ENCODE measurements at regions not wholly inside any gene's neighbourhood (a gene's known extent, or its start where the extent isn't known, plus 50 kb on each side); places are given as distances from the start of the nearest gene placed in this dataset.

DNA sequence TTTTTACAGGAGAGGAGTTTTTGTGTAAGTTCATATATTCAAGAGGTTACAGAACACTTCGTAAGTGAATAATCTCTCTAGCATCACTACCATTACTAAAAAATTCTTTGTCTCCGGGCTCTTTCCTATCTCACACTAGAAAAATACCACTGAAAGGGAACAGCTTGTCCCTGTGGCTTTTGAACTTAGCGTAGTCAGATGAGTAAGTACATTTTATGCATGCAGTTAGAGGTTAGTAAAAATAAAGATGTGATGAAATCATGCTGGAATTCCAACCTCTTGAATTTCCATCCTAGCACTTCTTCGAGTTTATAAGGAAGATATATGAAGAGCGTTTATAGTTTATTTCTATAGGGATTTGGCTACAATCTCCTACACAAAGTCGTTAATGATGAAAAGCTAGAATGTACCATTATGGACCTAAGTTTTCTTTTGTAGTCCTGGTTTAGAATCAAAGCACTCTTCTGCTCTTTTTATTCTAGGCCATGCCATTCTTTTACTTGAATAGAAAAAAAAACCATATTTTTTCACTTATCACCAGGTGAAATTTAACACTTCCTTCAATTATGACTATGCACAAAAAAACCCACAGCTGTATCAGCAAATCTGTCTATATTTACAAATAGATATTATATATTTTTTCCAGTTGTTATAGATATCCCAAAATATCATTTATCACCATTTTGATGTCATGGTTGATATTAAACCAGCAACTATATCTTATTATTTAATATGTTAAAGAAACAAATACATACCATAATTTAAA, 139.9 kb upstream of the PCDH9 start:
- Histone ChIP-seq H3K4me1 (ENCODE audit: insufficient read depth, insufficient read length) (no peaks in the 10 kb centered on the region), H3K36me3 (ENCODE audit: insufficient read depth, insufficient read length, low read length) (no peaks in the 10 kb centered on the region), H3K4me3 (ENCODE audit: insufficient read length, low read depth) (no peak overlapping the region), H3K9me3 (ENCODE audit: insufficient read depth, low read length) (no peaks in the 10 kb centered on the region), H3K9ac (ENCODE audit: insufficient read length, low read depth) (no peak overlapping the region), H3K27me3 (ENCODE audit: insufficient read depth, insufficient read length) (no peaks in the 10 kb centered on the region)
- DNase-seq (ENCODE audit: low read depth, low spot score) = no peak
- TF ChIP-seq ZNF274 (IDR thresholded peaks at IDR 0.05; ENCODE audit: low read depth, low read length) (no peak), SUZ12 (IDR thresholded peaks at IDR 0.05; ENCODE audit: extremely low read depth, insufficient read depth, insufficient read length) (no peak), YY1 (IDR thresholded peaks at IDR 0.05; ENCODE audit: insufficient read depth, insufficient read length) (no peak)

DNA sequence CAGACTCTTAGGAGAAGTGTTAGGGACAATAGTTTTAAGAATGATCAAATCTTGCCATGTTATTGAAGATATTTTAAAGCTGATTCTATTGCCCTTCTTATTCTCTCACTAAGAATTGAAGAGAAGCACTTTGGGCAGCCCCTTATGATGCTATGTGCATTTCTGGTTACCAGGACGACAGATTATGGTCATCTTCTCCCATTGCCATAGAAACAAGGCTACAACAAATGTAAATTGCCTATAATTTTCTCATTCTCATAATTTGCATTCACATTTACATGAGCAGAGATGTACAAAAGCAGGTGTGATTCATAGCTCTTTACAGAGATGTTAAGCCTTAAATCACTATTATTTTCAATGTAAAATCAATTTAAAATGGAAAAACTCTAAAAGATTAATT, 137.3 kb upstream of the PCDH9 start:
- H3K36me3 ChIP-seq (ENCODE audit: insufficient read depth, insufficient read length, low read length) = no peaks in the 10 kb centered on the region
- no peaks in the 10 kb centered on the region for H3K27me3 ChIP-seq (ENCODE audit: insufficient read depth, insufficient read length)
- H3K4me3 ChIP-seq (ENCODE audit: insufficient read length, low read depth) = no peak overlapping the region
- H3K9ac ChIP-seq (ENCODE audit: insufficient read length, low read depth) = no peak overlapping the region
- TF ChIP-seq SUZ12 (IDR thresholded peaks at IDR 0.05; ENCODE audit: extremely low read depth, insufficient read depth, insufficient read length) = no peak
- TF ChIP-seq ZNF274 (IDR thresholded peaks at IDR 0.05; ENCODE audit: low read depth, low read length) = no peak
- TF ChIP-seq YY1 (IDR thresholded peaks at IDR 0.05; ENCODE audit: insufficient read depth, insufficient read length) = no peak
- no peaks in the 10 kb centered on the region for H3K4me1 ChIP-seq (ENCODE audit: insufficient read depth, insufficient read length)
- DNase-seq (ENCODE audit: low read depth, low spot score) = no peak
- H3K9me3 ChIP-seq (ENCODE audit: insufficient read depth, low read length) = no peaks in the 10 kb centered on the region

DNA sequence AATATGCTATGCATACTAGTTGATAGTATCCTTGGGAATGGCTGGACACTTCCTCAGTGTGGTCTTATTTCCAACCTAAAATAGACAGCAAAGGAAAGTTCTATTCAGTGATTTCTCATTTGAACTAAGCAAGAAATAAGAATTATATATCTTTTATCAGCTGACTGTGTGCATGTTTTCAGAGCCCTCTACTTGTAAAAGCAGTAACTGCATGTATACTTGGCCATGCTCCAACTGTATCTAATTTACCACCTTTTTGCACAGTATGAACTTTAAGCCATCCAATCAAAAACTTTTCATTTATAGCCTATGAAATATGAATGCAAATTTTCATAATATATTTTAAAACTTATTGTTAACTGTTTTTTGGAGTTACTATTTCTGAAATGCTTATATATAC, 136.4 kb upstream of the PCDH9 start:
- H3K4me3 ChIP-seq (ENCODE audit: insufficient read length, low read depth) = no peak overlapping the region
- no peaks in the 10 kb centered on the region for H3K27me3 ChIP-seq (ENCODE audit: insufficient read depth, insufficient read length)
- no peak for TF ChIP-seq YY1 (IDR thresholded peaks at IDR 0.05; ENCODE audit: insufficient read depth, insufficient read length)
- no peaks in the 10 kb centered on the region for H3K9me3 ChIP-seq (ENCODE audit: insufficient read depth, low read length)
- DNase-seq (ENCODE audit: low read depth, low spot score) = no peak
- H3K4me1 ChIP-seq (ENCODE audit: insufficient read depth, insufficient read length) = no peaks in the 10 kb centered on the region
- no peaks in the 10 kb centered on the region for H3K36me3 ChIP-seq (ENCODE audit: insufficient read depth, insufficient read length, low read length)
- no peak overlapping the region for H3K9ac ChIP-seq (ENCODE audit: insufficient read length, low read depth)

DNA sequence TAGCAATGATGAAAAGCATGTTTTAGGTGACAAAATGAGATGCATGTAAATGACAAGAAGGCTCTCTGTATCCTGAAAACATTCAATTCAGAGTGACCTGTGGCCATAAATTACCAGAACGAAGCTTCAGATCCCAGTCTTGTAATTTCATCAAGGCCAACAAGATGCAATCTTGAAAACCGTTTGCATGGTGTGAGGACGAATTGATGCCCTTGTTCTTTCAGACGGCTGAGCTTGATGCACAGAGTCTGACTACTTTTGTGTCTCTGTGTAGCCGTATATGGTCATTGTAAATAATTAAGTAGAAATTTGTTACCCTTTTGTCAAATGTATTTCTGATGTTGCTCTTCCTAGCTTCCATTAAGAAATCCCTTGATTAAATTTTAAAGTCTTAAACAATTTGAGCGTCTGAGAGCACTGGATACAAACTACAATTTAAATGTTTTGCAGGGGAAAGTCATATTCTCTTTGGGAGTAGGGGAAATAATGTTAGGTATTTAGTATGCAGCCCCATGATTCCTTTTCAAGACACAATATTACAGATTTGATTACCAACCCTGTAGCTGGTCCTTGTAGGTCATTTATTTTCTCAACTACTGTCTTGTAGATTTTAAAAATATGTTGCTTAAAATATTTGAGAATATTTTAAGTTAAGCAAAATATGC, 125.8 kb upstream of the PCDH9 start:
- DNase-seq (ENCODE audit: low read depth, low spot score) = no peak
- Histone ChIP-seq H3K9me3 (ENCODE audit: insufficient read depth, low read length) (no peaks in the 10 kb centered on the region), H3K4me3 (ENCODE audit: insufficient read length, low read depth) (no peak overlapping the region), H3K36me3 (ENCODE audit: insufficient read depth, insufficient read length, low read length) (no peaks in the 10 kb centered on the region), H3K27me3 (ENCODE audit: insufficient read depth, insufficient read length) (no peaks in the 10 kb centered on the region), H3K4me1 (ENCODE audit: insufficient read depth, insufficient read length) (no peaks in the 10 kb centered on the region), H3K9ac (ENCODE audit: insufficient read length, low read depth) (no peak overlapping the region)
- no peak for TF ChIP-seq SUZ12 (IDR thresholded peaks at IDR 0.05; ENCODE audit: extremely low read depth, insufficient read depth, insufficient read length)
- TF ChIP-seq ZNF274 (IDR thresholded peaks at IDR 0.05; ENCODE audit: low read depth, low read length) = no peak
- no peak for TF ChIP-seq YY1 (IDR thresholded peaks at IDR 0.05; ENCODE audit: insufficient read depth, insufficient read length)

DNA sequence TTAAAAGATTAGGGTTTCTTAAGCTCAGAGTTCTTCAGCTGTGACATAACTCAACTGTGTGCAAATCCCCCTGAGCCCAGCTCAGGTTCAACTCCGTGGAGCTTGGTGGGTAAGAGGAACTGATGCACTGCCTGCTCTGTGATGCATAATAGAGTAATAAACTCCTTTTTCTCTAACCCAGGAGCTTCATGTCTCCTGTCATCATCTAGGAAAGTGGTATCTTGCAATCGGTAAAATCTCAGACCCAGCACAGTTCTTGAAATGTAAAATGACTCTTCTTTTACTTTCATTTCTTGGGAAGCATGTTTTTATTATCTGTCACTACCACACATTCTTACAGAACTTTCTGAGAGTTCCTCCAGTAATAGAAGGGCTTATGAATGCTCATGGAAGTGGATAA, 123.8 kb upstream of the PCDH9 start:
- Histone ChIP-seq H3K9ac (ENCODE audit: insufficient read length, low read depth) (no peak overlapping the region), H3K36me3 (ENCODE audit: insufficient read depth, insufficient read length, low read length) (no peaks in the 10 kb centered on the region), H3K4me3 (ENCODE audit: insufficient read length, low read depth) (no peak overlapping the region), H3K9me3 (ENCODE audit: insufficient read depth, low read length) (no peaks in the 10 kb centered on the region), H3K27me3 (ENCODE audit: insufficient read depth, insufficient read length) (no peaks in the 10 kb centered on the region), H3K4me1 (ENCODE audit: insufficient read depth, insufficient read length) (no peaks in the 10 kb centered on the region)
- no peak for DNase-seq (ENCODE audit: low read depth, low spot score)
- TF ChIP-seq YY1 (IDR thresholded peaks at IDR 0.05; ENCODE audit: insufficient read depth, insufficient read length) (no peak), SUZ12 (IDR thresholded peaks at IDR 0.05; ENCODE audit: extremely low read depth, insufficient read depth, insufficient read length) (no peak), ZNF274 (IDR thresholded peaks at IDR 0.05; ENCODE audit: low read depth, low read length) (no peak)

DNA sequence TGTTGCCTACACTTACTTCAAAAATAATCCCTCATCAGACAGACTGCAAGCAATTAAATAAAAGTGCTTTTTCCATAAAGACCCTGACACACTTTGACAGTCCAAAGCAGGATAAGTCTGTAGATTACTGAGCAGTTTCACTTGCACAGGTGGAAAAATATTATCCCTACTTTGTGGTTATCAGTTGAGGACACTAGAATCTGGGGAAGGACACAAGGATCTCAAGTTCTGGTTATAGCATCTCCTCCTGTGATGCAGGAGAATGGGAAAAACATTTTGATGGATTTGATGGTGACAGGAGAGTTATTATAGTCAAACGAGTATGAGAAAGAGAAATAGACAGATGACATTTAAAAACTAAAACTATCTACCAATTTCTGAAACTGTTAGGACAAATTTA, 122.9 kb upstream of the PCDH9 start:
- TF ChIP-seq YY1 (IDR thresholded peaks at IDR 0.05; ENCODE audit: insufficient read depth, insufficient read length) (no peak), SUZ12 (IDR thresholded peaks at IDR 0.05; ENCODE audit: extremely low read depth, insufficient read depth, insufficient read length) (no peak), ZNF274 (IDR thresholded peaks at IDR 0.05; ENCODE audit: low read depth, low read length) (no peak)
- no peak for DNase-seq (ENCODE audit: low read depth, low spot score)
- no peaks in the 10 kb centered on the region for H3K9me3 ChIP-seq (ENCODE audit: insufficient read depth, low read length)
- H3K36me3 ChIP-seq (ENCODE audit: insufficient read depth, insufficient read length, low read length) = no peaks in the 10 kb centered on the region
- no peaks in the 10 kb centered on the region for H3K27me3 ChIP-seq (ENCODE audit: insufficient read depth, insufficient read length)
- H3K4me3 ChIP-seq (ENCODE audit: insufficient read length, low read depth) = no peak overlapping the region
- no peaks in the 10 kb centered on the region for H3K4me1 ChIP-seq (ENCODE audit: insufficient read depth, insufficient read length)
- no peak overlapping the region for H3K9ac ChIP-seq (ENCODE audit: insufficient read length, low read depth)

DNA sequence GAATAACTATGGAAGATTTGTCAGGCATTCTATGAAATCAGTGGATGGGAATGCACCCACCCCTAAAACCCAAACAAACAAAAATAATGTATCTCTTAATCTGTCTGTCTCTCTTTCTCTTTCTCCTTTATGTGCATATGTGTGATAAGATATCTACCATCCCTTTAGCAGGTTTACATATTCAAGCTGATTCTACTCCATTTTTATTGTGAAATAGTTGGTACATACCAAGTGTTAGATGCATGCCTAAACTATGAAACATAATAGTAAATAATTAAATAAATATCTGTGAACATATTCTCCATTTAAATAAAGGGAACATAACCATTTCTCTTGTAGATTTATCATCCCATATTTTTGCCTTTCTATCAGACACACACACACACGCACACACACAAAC, 121.8 kb upstream of the PCDH9 start:
- Histone ChIP-seq H3K36me3 (ENCODE audit: insufficient read depth, insufficient read length, low read length) (no peaks in the 10 kb centered on the region), H3K4me1 (ENCODE audit: insufficient read depth, insufficient read length) (no peaks in the 10 kb centered on the region), H3K4me3 (ENCODE audit: insufficient read length, low read depth) (no peak overlapping the region), H3K9ac (ENCODE audit: insufficient read length, low read depth) (no peak overlapping the region), H3K9me3 (ENCODE audit: insufficient read depth, low read length) (no peaks in the 10 kb centered on the region), H3K27me3 (ENCODE audit: insufficient read depth, insufficient read length) (no peaks in the 10 kb centered on the region)
- TF ChIP-seq SUZ12 (IDR thresholded peaks at IDR 0.05; ENCODE audit: extremely low read depth, insufficient read depth, insufficient read length) (no peak), ZNF274 (IDR thresholded peaks at IDR 0.05; ENCODE audit: low read depth, low read length) (no peak), YY1 (IDR thresholded peaks at IDR 0.05; ENCODE audit: insufficient read depth, insufficient read length) (no peak)
- DNase-seq (ENCODE audit: low read depth, low spot score) = no peak
